Neural progenitor cell (in vitro differentiated cells): ENCODE measurements at regions not wholly inside any gene's neighbourhood (a gene's known extent, or its start where the extent isn't known, plus 50 kb on each side); places are given as distances from the start of the nearest gene placed in this dataset.
"Not testable (repeated sequence)": the region's sequence is repeated elsewhere in the genome, so short reads cannot be mapped to it uniquely, and the experiment has no call there.

ENCODE experiments used
- EZH2 ChIP-seq: fragments of 200-600 bp; sonication (generic); IDR thresholded peaks from 2 replicates; pipeline ENCODE4 v1.6.1; 2017; ENCODE audit warnings: antibody characterized with exemption, mild to moderate bottlenecking, moderate library complexity
- EZH2phosphoT487 ChIP-seq: fragments of 200-600 bp; sonication (generic); IDR thresholded peaks from 2 replicates; pipeline ENCODE4 v1.6.1; 2017; ENCODE audit warnings: antibody characterized with exemption
- TF ChIP-seq, protein P1 (sequence below): fragments of 200-600 bp; sonication (generic); IDR thresholded peaks from 2 replicates; pipeline ENCODE4 v1.5.1; 2017; ENCODE audit warnings: antibody characterized with exemption, mild to moderate bottlenecking

DNA sequence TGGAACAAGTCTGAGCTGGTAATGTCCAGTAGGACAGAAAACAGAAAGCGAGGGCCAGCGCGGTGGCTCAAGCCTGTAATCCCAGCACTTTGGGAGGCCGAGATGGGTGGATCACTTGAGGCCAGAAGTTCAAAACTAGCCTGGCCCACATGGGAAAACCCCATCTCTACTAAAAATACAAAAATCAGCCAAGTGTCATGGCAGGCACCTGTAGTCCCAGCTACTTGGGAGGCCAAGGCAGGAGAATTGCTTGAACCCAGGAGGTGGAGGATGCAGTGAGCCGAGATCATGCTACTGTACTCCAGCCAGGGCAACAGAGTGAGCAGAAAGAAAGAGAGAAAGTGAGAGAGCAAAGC, 52.3 kb upstream of the PMAIP1 start:
- TF ChIP-seq, protein P1, sequence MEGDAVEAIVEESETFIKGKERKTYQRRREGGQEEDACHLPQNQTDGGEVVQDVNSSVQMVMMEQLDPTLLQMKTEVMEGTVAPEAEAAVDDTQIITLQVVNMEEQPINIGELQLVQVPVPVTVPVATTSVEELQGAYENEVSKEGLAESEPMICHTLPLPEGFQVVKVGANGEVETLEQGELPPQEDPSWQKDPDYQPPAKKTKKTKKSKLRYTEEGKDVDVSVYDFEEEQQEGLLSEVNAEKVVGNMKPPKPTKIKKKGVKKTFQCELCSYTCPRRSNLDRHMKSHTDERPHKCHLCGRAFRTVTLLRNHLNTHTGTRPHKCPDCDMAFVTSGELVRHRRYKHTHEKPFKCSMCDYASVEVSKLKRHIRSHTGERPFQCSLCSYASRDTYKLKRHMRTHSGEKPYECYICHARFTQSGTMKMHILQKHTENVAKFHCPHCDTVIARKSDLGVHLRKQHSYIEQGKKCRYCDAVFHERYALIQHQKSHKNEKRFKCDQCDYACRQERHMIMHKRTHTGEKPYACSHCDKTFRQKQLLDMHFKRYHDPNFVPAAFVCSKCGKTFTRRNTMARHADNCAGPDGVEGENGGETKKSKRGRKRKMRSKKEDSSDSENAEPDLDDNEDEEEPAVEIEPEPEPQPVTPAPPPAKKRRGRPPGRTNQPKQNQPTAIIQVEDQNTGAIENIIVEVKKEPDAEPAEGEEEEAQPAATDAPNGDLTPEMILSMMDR = not testable (repeated sequence)
- TF ChIP-seq EZH2, EZH2phosphoT487: not testable (repeated sequence)
